RWPE2 (cell line): ENCODE measurements at regions not wholly inside any gene's neighbourhood (a gene's known extent, or its start where the extent isn't known, plus 50 kb on each side); places are given as distances from the start of the nearest gene placed in this dataset.
"Not testable (repeated sequence)": the region's sequence is repeated elsewhere in the genome, so short reads cannot be mapped to it uniquely, and the experiment has no call there.

Experiments used
- ATAC-seq: fragments of 200-7000 bp; cut with Tn5 transposase; 3 replicates; pipeline ENCODE4 v1.9.1; 2021; ENCODE audit warnings: low read depth
- DNase-seq: peaks from one replicate; pipeline ENCODE4 v3.0.0-alpha.2; 2020; ENCODE audit warnings: low spot score
- H3K27ac ChIP-seq: fragments of 450-650 bp; 2 replicates; pipeline ENCODE4 v1.5.1; 2017; ENCODE audit warnings: mild to moderate bottlenecking; ENCODE audit not compliant: poor library complexity, severe bottlenecking
- H3K27me3 ChIP-seq: fragments of 250-450 bp; sonication (Bioruptor Pico); 2 replicates; pipeline ENCODE4 v1.5.1; 2021; ENCODE audit warnings: mild to moderate bottlenecking, moderate library complexity; ENCODE audit not compliant: insufficient read depth, poor library complexity, severe bottlenecking
- H3K36me3 ChIP-seq: fragments of 250-450 bp; sonication (Bioruptor Pico); 2 replicates; pipeline ENCODE4 v1.5.1; 2020; ENCODE audit warnings: low read depth, mild to moderate bottlenecking, moderate library complexity
- H3K4me1 ChIP-seq: fragments of 250-450 bp; sonication (Bioruptor Pico); 2 replicates; pipeline ENCODE4 v1.5.1; 2021; ENCODE audit warnings: mild to moderate bottlenecking, moderate library complexity; ENCODE audit not compliant: insufficient read depth, poor library complexity, severe bottlenecking
- H3K4me3 ChIP-seq: fragments of 250-450 bp; sonication (Bioruptor Pico); 2 replicates; pipeline ENCODE4 v1.5.1; 2021; ENCODE audit warnings: mild to moderate bottlenecking, moderate library complexity; ENCODE audit not compliant: severe bottlenecking
- H3K9me3 ChIP-seq: fragments of 250-450 bp; sonication (Bioruptor Pico); 2 replicates; pipeline ENCODE4 v1.5.1; 2021; ENCODE audit warnings: mild to moderate bottlenecking, moderate library complexity; ENCODE audit not compliant: severe bottlenecking
- CTCF ChIP-seq: fragments of 450-650 bp; IDR thresholded peaks from one replicate; pipeline ENCODE4 v1.5.1; 2017; ENCODE audit warnings: mild to moderate bottlenecking, moderate library complexity; ENCODE audit not compliant: poor library complexity, severe bottlenecking

GRCh38 chr3:88301996-88302393 lies 152.2 kb downstream of the C3orf38 start:
- no peak overlapping the region for H3K4me3 ChIP-seq
- no peak for ATAC-seq
- DNase-seq = no peak

GRCh38 chr3:88303331-88303904 lies 153.7 kb downstream of the C3orf38 start:
- not testable (repeated sequence) for DNase-seq, H3K27ac ChIP-seq, H3K4me3 ChIP-seq, H3K27me3 ChIP-seq, H3K9me3 ChIP-seq, H3K36me3 ChIP-seq, ATAC-seq, H3K4me1 ChIP-seq

More at GRCh38 chr3:88301996-88302393, 152.2 kb downstream of the C3orf38 start:
- no peaks in the 10 kb centered on the region for H3K36me3 ChIP-seq
- no peak for TF ChIP-seq CTCF
- no peaks in the 10 kb centered on the region for H3K9me3 ChIP-seq
- no peaks in the 10 kb centered on the region for H3K27me3 ChIP-seq
- H3K27ac ChIP-seq = no peak overlapping the region
- H3K4me1 ChIP-seq = no peaks in the 10 kb centered on the region

GRCh38 chr3:88307666-88308065 lies 157.9 kb downstream of the C3orf38 start:
- H3K27ac ChIP-seq = no peak overlapping the region
- no peak for ATAC-seq
- H3K4me1 ChIP-seq = no peaks in the 10 kb centered on the region
- no peak for DNase-seq
- no peak for TF ChIP-seq CTCF
- H3K36me3 ChIP-seq = no peaks in the 10 kb centered on the region
- no peaks in the 10 kb centered on the region for H3K27me3 ChIP-seq
- H3K9me3 ChIP-seq = no peaks in the 10 kb centered on the region
- no peak overlapping the region for H3K4me3 ChIP-seq

- H3K4me3 ChIP-seq = no peak overlapping the region
- H3K27ac ChIP-seq = no peak overlapping the region
- no peaks in the 10 kb centered on the region for H3K4me1 ChIP-seq
- no peaks in the 10 kb centered on the region for H3K36me3 ChIP-seq
- H3K9me3 ChIP-seq = no peaks in the 10 kb centered on the region
- peaks cover 4% of the 10 kb centered on the region for H3K27me3 ChIP-seq
- ATAC-seq (no peak), DNase-seq (no peak)
- no peak for TF ChIP-seq CTCF
Observed at GRCh38 chr3:88311826-88312225, 162.1 kb downstream of the C3orf38 start.

GRCh38 chr3:88312256-88312655 lies 162.5 kb downstream of the C3orf38 start:
- ATAC-seq = no peak
- no peak overlapping the region for H3K27ac ChIP-seq
- no peaks in the 10 kb centered on the region for H3K4me1 ChIP-seq
- peaks cover 4% of the 10 kb centered on the region for H3K27me3 ChIP-seq
- H3K9me3 ChIP-seq = no peaks in the 10 kb centered on the region
- H3K36me3 ChIP-seq = no peaks in the 10 kb centered on the region
- H3K4me3 ChIP-seq = no peak overlapping the region
- TF ChIP-seq CTCF = no peak
- no peak for DNase-seq
